ENCODE measurements at regions not wholly inside any gene's neighbourhood (a gene's known extent, or its start where the extent isn't known, plus 50 kb on each side); places are given as distances from the start of the nearest gene placed in this dataset.

DNA sequence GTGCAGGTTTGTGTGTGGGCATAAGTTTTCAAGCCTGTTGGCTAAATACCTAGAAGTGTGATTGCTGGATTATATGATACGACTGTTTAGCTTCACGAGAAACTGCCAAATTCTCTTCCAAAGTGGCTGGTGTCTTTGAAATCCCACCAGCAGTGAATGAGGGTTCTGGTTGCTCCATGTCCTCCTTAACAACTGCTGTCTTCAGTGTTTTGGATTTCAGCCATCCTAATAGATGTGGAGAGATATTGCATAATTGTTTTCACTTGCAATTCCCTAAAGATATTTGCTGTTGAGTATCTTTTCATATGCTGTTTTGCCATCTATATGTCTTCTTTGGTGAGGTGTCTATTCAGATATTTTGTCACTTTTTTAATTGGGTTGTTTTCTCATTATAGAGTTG, 390.5 kb downstream of the ZNF536 start:
- TF ChIP-seq, protein P1, sequence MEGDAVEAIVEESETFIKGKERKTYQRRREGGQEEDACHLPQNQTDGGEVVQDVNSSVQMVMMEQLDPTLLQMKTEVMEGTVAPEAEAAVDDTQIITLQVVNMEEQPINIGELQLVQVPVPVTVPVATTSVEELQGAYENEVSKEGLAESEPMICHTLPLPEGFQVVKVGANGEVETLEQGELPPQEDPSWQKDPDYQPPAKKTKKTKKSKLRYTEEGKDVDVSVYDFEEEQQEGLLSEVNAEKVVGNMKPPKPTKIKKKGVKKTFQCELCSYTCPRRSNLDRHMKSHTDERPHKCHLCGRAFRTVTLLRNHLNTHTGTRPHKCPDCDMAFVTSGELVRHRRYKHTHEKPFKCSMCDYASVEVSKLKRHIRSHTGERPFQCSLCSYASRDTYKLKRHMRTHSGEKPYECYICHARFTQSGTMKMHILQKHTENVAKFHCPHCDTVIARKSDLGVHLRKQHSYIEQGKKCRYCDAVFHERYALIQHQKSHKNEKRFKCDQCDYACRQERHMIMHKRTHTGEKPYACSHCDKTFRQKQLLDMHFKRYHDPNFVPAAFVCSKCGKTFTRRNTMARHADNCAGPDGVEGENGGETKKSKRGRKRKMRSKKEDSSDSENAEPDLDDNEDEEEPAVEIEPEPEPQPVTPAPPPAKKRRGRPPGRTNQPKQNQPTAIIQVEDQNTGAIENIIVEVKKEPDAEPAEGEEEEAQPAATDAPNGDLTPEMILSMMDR (conservative IDR thresholded peaks at IDR 0.05; ENCODE audit: low read length): no peak
- no peak for TF ChIP-seq EZH2phosphoT487 (IDR thresholded peaks at IDR 0.05; ENCODE audit: borderline replicate concordance, low read depth, low read length)
